ENCODE measurements at regions not wholly inside any gene's neighbourhood (a gene's known extent, or its start where the extent isn't known, plus 50 kb on each side); places are given as distances from the start of the nearest gene placed in this dataset.

- BruUV-seq (replicated peaks) = no TSS peak
- no peak for FAIRE-seq
- intact Hi-C loops (cut with micrococcal nuclease) = no loop called here
- TF ChIP-seq RFX5 (IDR thresholded peaks at IDR 0.05; ENCODE audit: low read depth, low read length) = no peak
- no peak for TF ChIP-seq ZBTB17 (CRISPR knock-in tag; IDR thresholded peaks at IDR 0.05)
- TF ChIP-seq, protein P1, sequence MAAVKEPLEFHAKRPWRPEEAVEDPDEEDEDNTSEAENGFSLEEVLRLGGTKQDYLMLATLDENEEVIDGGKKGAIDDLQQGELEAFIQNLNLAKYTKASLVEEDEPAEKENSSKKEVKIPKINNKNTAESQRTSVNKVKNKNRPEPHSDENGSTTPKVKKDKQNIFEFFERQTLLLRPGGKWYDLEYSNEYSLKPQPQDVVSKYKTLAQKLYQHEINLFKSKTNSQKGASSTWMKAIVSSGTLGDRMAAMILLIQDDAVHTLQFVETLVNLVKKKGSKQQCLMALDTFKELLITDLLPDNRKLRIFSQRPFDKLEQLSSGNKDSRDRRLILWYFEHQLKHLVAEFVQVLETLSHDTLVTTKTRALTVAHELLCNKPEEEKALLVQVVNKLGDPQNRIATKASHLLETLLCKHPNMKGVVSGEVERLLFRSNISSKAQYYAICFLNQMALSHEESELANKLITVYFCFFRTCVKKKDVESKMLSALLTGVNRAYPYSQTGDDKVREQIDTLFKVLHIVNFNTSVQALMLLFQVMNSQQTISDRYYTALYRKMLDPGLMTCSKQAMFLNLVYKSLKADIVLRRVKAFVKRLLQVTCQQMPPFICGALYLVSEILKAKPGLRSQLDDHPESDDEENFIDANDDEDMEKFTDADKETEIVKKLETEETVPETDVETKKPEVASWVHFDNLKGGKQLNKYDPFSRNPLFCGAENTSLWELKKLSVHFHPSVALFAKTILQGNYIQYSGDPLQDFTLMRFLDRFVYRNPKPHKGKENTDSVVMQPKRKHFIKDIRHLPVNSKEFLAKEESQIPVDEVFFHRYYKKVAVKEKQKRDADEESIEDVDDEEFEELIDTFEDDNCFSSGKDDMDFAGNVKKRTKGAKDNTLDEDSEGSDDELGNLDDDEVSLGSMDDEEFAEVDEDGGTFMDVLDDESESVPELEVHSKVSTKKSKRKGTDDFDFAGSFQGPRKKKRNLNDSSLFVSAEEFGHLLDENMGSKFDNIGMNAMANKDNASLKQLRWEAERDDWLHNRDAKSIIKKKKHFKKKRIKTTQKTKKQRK (IDR thresholded peaks at IDR 0.05; ENCODE audit: borderline replicate concordance, low read depth, low read length) = no peak
- no peak for TF ChIP-seq YBX1 (IDR thresholded peaks at IDR 0.05)
- no peak for TF ChIP-seq EZH2 (IDR thresholded peaks at IDR 0.05; ENCODE audit: borderline replicate concordance, low read depth, low read length)
- no peak for TF ChIP-seq ZNF316 (IDR thresholded peaks at IDR 0.05)
- no peak for TF ChIP-seq NKRF (IDR thresholded peaks at IDR 0.05; ENCODE audit: borderline replicate concordance)
- no peak for TF ChIP-seq ZNF184 (CRISPR knock-in tag; IDR thresholded peaks at IDR 0.05)
- TF ChIP-seq KAT7 (CRISPR knock-in tag; IDR thresholded peaks at IDR 0.05; ENCODE audit: borderline replicate concordance) = no peak
- no peak for TF ChIP-seq HEY1 (CRISPR knock-in tag; IDR thresholded peaks at IDR 0.05; ENCODE audit: borderline replicate concordance)
- no peak for TF ChIP-seq HDAC1 (IDR thresholded peaks at IDR 0.05)
- no peak for TF ChIP-seq ZNF3 (CRISPR knock-in tag; IDR thresholded peaks at IDR 0.05)
- TF ChIP-seq SNAPC5 (CRISPR knock-in tag; IDR thresholded peaks at IDR 0.05) = no peak
- no peak for TF ChIP-seq ZFX (CRISPR knock-in tag; IDR thresholded peaks at IDR 0.05)
- TF ChIP-seq, protein P2, sequence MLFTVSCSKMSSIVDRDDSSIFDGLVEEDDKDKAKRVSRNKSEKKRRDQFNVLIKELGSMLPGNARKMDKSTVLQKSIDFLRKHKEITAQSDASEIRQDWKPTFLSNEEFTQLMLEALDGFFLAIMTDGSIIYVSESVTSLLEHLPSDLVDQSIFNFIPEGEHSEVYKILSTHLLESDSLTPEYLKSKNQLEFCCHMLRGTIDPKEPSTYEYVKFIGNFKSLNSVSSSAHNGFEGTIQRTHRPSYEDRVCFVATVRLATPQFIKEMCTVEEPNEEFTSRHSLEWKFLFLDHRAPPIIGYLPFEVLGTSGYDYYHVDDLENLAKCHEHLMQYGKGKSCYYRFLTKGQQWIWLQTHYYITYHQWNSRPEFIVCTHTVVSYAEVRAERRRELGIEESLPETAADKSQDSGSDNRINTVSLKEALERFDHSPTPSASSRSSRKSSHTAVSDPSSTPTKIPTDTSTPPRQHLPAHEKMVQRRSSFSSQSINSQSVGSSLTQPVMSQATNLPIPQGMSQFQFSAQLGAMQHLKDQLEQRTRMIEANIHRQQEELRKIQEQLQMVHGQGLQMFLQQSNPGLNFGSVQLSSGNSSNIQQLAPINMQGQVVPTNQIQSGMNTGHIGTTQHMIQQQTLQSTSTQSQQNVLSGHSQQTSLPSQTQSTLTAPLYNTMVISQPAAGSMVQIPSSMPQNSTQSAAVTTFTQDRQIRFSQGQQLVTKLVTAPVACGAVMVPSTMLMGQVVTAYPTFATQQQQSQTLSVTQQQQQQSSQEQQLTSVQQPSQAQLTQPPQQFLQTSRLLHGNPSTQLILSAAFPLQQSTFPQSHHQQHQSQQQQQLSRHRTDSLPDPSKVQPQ (CRISPR knock-in tag; IDR thresholded peaks at IDR 0.05; ENCODE audit: borderline replicate concordance) = no peak
- TF ChIP-seq POU5F1 (IDR thresholded peaks at IDR 0.05; ENCODE audit: borderline replicate concordance, low read depth, low read length, partially characterized antibody) = no peak
- TF ChIP-seq HDAC3 (IDR thresholded peaks at IDR 0.05; ENCODE audit: borderline replicate concordance, partially characterized antibody) = no peak
These were observed 55.9 kb downstream of the SIPA1L2 start for GRCh38 chr1:232574077-232574476.

More at GRCh38 chr1:232574077-232574476, 55.9 kb downstream of the SIPA1L2 start:
- no peaks in the 10 kb centered on the region for H4K20me1 ChIP-seq (replicated peaks; ENCODE audit: control insufficient read depth, insufficient read depth, low read length)
- H3K4me2 ChIP-seq (ENCODE audit: insufficient read depth, low read length) = no peak overlapping the region
- no peak overlapping the region for H3K9ac ChIP-seq (ENCODE audit: insufficient read depth in 1 of 2, low read depth in 2 of 2, low read length in 2 of 2)
- no peaks in the 10 kb centered on the region for H3K9me1 ChIP-seq (ENCODE audit: control insufficient read depth, insufficient read depth, low read length)
- H3K27me3 ChIP-seq (ENCODE audit: control insufficient read depth in 2 of 2, insufficient read depth in 2 of 2, low read length in 2 of 2) = no peaks in the 10 kb centered on the region
- no peaks in the 10 kb centered on the region for H3K79me2 ChIP-seq (ENCODE audit: control insufficient read depth, insufficient read depth, low read length)
- POLR2A ChIA-PET = no interaction called here
- H2AFZ ChIP-seq (ENCODE audit: low read depth, low read length) = no peak overlapping the region
- CTCF ChIA-PET (ENCODE audit: low intra/inter-chr PET ratio) = no interaction called here
- DNase-seq (ENCODE audit: extremely low read depth in 1 of 4, low spot score in 3 of 4) = no peak
- ATAC-seq = no peak
- no peaks in the 10 kb centered on the region for H3K9me3 ChIP-seq (replicated peaks; ENCODE audit: control insufficient read depth, insufficient read depth, low read depth, low read length)
- no peaks in the 10 kb centered on the region for H3K36me3 ChIP-seq (ENCODE audit: control insufficient read depth, insufficient read depth, low read length)
- in situ Hi-C loops (cut with MboI) = no loop called here
- no peak overlapping the region for H3K4me3 ChIP-seq
- no peaks in the 10 kb centered on the region; a peak in 1 of 5 replicates for H3K4me1 ChIP-seq (replicated peaks in 1 of 2; ENCODE audit: control insufficient read depth in 2 of 2, insufficient read depth in 2 of 2, low read length in 2 of 2)
- WGBS (ENCODE audit: insufficient coverage, low coverage, missing lambda C conversion rate) = 0% methylated on average over 3 of the region's 3 CpGs
- H3K27ac ChIP-seq (ENCODE audit: extremely low read depth, low read depth, low read length) = no peak overlapping the region

Data from K562 (cell line).